ENCODE measurements at regions not wholly inside any gene's neighbourhood (a gene's known extent, or its start where the extent isn't known, plus 50 kb on each side); places are given as distances from the start of the nearest gene placed in this dataset.
A peak's percentile ranks its signal among the peaks of the same experiment; 100 is the strongest.

- no peak for DNase-seq (ENCODE audit: low read depth)
Observed at GRCh38 chr4:110886856-110887255, 264.0 kb upstream of the PITX2 start.

GRCh38 chr4:110897784-110898183, 274.9 kb upstream of the PITX2 start:
- DNase-seq (ENCODE audit: low read depth): no peak

GRCh38 chr4:110898290-110898689, 275.4 kb upstream of the PITX2 start:
- DNase-seq (ENCODE audit: low read depth): no peak

- no peak for DNase-seq (ENCODE audit: low read depth)
Observed at GRCh38 chr4:110900213-110900769, 277.4 kb upstream of the PITX2 start.

- DNase-seq (ENCODE audit: low read depth): no peak
Observed at GRCh38 chr4:110902500-110902899, 279.6 kb upstream of the PITX2 start.

GRCh38 chr4:110904435-110905065, 281.7 kb upstream of the PITX2 start:
- DNase-seq (ENCODE audit: low read depth): no peak

DNA sequence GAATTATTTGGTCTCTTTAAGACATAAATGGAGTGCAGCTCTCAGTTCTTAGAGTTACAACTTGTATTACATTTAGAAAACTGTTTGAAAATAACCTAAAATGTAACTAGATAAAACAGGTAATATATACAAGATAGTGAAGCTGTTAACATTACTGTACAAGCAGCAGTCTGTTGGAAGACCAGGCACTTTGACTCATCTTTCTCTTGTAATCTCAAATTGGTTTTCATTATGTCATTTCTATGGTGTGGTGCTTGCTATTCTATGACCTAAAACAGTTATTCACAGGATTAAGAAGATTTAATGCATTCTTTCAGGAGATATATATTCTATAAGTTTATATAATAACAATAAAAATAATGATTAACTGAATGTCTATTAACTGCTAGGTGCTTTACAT, 282.5 kb upstream of the PITX2 start:
- no peak for DNase-seq (ENCODE audit: low read depth)

DNA sequence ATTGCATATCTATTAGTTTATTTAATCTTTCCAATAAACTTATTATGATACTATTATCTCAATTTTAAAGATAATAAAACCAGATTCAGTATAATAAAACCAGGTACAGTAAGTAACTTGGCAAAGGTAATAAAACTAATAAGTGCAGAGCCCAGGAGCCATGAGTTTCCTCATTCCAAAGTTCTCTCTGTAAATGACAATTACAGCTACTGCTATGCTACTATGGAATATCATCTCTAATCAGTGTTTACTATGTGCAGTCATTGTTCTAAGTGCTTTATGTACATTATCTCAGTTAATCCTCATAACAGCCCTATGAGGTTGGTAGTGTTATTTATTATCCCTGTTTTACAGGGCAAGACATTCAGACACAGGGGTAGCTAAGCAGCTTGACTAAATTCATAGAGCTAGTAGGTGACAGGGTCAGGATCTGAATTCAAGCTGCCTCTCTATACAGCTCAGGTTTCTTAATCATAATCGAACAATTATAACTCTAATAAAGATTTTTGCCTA, 285.0 kb upstream of the PITX2 start:
- DNase-seq (ENCODE audit: low read depth): no peak

DNA sequence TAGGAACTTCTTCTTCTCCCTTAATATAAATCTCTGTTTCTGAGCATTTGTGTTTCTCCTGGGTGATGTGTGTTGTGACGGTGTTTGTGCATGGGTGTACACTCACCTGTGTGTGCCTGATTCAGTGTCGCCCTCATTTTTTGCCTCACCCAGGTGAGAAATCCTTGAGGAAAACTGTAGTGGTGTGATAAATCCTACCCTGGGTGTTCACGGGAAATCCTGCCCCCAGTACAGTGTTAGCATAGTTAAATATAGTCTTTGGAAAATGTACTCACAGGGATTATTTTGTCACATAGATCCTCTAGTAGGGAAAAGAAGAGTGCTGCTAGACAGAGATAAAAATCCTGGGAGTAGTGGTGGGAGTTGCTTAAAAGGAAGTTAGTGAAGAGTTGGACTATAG, 291.9 kb upstream of the PITX2 start:
- no peak for DNase-seq (ENCODE audit: low read depth)

DNA sequence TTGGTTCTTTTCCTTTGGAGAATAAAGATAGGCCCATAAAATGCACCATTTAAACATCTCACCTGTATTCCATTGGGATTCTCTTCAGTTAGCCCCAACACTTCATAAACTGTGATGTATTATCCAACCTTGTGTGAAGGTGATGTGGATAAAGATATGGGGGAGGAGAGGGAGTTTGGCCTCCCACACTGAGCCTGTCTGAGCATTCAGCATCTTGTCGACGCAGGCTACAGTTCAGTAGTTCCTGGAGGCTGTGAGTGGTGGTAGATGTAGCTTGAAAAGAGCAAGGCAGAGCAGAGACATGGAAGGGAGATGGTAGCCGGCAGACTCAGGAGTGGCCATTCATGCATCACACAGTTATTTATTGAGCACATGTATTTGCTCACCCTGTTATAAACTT, 292.4 kb upstream of the PITX2 start:
- DNase-seq (ENCODE audit: low read depth): no peak

DNA sequence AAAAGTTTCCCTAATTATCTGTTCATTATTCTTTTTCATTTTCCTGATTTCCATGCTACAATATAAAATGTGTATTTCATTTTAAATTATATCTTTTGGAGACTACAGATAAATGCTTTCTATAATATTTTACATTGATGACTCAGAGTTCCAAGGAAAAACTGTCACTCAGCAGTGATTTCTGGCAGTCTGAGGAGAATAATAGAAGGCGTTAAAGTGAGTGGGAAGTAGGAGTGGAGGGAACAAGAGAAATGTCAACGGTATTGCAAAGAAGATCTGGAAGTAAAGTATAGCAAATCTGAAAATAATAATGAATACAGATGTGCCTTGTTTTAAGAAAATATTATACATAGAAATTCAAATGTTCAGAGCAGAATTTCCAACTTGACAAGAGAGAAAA, 293.6 kb upstream of the PITX2 start:
- no peak for DNase-seq (ENCODE audit: low read depth)

DNA sequence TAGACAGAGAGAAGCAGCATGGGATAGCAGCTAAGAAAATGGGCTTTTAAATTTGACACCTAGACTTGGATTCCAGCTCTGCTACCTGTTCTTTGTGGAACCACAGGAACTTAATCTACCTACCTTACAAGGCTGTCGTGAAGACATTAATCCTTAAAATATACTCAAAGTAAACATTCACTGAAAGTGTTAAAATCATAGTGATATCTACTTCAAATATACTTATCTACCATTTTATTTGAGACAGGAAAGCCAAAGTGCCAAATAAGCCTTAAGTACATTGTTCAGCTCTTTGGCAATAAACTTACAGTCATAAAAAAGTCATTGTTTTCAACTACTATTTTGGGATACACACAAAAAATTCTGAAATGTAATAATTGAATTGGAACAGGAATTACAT, 295.0 kb upstream of the PITX2 start:
- DNase-seq (ENCODE audit: low read depth): no peak

DNA sequence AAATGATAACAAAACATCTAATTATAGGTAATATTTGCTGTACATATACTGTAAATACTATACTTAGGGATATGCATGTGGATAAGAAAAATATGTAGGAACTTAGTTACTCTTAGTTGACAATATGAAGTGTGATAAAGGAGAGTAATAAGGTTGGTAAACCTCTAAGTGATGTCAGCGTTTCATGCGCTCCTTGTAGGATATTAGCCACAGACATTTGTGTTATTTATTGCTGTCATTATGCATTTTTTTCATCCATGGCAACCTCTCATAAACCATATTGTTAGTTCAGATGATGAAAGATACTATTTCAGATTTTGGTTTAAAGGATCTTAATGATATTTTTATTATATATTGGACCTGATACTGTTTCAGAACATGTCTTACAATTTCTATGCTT, 298.1 kb upstream of the PITX2 start:
- DNase-seq (ENCODE audit: low read depth): no peak

DNA sequence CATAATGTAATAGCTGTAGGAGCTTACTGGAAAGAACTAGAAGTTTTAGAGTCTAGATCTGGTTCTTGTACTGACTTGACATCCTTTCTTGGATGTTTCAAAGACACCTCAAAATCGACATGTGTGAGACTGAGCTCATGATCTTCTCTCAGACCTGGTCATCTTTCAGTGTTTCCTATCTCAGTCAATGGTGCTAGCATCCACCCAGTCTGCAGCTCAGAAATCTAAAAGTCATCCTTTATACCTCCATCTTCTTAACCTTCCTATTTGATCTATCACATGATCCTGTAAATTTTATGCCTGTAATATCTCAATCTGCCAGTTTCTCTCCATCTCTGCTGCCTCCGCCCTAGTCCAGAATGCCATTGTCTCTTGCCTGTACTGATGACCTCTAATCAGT, 301.9 kb upstream of the PITX2 start:
- no peak for DNase-seq (ENCODE audit: low read depth)

GRCh38 chr4:110926841-110927400, 304.0 kb upstream of the PITX2 start:
- DNase-seq (ENCODE audit: low read depth): no peak

GRCh38 chr4:110933341-110933740, 310.5 kb upstream of the PITX2 start:
- DNase-seq (ENCODE audit: low read depth): no peak

DNA sequence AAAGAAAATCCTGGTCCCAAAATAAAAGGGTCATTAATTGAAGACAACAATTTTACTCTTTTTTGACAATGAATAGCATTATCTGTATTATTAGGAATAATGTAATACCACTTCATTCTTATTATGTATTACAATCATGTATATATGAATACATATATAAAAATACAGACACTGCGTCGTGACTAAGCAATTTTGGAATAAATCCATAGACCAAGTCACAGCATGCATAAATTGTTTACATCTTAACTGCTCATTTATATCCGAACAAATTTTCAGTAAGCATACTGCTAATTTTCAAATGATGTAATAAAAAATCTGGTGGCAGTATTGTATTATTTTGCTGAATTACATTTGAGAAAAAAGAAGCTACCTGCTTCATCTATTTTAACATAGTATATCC, 321.6 kb upstream of the PITX2 start:
- DNase-seq (ENCODE audit: low read depth): no peak

DNA sequence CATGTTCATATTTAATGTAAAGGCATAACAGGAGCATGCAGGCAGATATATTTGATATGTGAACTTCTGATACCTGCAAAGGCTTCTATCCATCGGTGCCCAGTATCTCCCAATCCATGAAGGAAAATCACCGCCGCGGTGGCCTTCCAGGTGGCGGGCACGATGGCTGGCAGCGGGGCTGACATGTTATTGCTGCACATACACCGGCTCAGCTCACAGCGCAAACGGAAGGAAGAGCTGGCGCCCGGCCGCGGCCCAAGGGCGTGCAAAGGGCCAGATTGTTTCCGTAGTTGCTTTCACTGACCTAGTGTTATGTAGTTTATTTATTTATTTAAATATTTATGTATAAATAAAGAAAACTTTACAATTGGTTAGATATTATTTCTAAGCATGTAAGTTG, 322.7 kb upstream of the PITX2 start:
- peak; percentile 1 for DNase-seq (ENCODE audit: low read depth)

- no peak for DNase-seq (ENCODE audit: low read depth)
Observed at GRCh38 chr4:110949542-110949941, 326.7 kb upstream of the PITX2 start.

DNA sequence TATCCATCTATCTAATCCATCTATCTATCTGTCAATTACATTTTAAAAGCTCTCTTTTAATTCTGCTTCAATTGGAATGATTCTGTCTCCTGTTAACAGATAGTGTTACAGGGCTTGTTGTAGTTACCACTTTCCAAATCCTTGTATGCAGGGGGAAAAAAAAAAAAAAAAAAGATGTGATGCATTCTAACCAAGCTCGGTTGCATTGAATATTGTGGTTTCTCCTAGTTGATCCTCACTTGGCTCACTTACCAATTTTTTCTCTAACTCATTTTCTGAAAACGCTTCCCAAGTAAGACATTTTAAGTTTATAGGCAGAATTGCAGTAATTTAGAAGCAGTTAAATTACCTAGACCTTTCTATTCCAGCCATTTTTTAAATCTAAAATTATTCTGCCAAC, 327.9 kb upstream of the PITX2 start:
- DNase-seq (ENCODE audit: low read depth): no peak

DNA sequence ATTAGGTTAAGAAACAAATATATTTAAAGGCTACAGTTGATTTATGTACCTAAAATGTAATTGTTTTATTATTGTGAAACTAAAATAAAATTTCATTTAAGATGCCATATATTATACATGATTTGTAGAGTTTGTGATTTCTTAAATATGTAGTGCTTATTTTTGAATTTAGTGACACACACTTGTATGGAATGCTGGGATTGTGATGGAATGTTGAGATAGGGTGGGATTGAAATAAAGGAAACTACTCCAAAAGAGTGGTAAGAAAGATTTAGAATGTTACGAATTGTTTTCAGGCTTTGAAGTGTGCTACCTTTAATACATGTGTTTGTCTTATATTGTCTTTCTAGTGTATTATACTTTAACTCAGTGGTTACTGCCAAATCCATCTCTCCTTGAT, 330.3 kb upstream of the PITX2 start:
- no peak for DNase-seq (ENCODE audit: low read depth)

GRCh38 chr4:110953898-110954297, 331.0 kb upstream of the PITX2 start:
- DNase-seq (ENCODE audit: low read depth): no peak

- DNase-seq (ENCODE audit: low read depth): no peak
Observed at GRCh38 chr4:110955748-110956147, 332.9 kb upstream of the PITX2 start.

Measured in RPMI7951 (cell line).